Smooth muscle cell (in vitro differentiated cells): ENCODE measurements at regions not wholly inside any gene's neighbourhood (a gene's known extent, or its start where the extent isn't known, plus 50 kb on each side); places are given as distances from the start of the nearest gene placed in this dataset.

Experiments used
- DNase-seq: peaks from one replicate; lab custom pipeline; 2025; ENCODE audit not compliant: unreplicated experiment; lab: John Stamatoyannopoulos, UW
- H2AFZ ChIP-seq: fragments of 200-600 bp; sonication (generic); 2 replicates; pipeline ENCODE4 v1.6.0; 2016; ENCODE audit warnings: antibody characterized with exemption, low read depth, mild to moderate bottlenecking
- H3F3A ChIP-seq: fragments of 200-600 bp; sonication (generic); 2 replicates; pipeline ENCODE4 v1.6.0; 2017; ENCODE audit warnings: antibody characterized with exemption, low read depth
- H3K27ac ChIP-seq: fragments of 200-600 bp; sonication (generic); 2 replicates; pipeline ENCODE4 v1.5.1; 2016; ENCODE audit warnings: low read depth, mild to moderate bottlenecking
- H3K27me3 ChIP-seq: fragments of 200-600 bp; sonication (generic); 2 replicates; pipeline ENCODE4 v1.6.1; 2016; ENCODE audit warnings: low read depth, mild to moderate bottlenecking
- H3K36me3 ChIP-seq: fragments of 200-600 bp; sonication (generic); 2 replicates; pipeline ENCODE4 v1.5.1; 2016; ENCODE audit warnings: low read depth
- H3K4me1 ChIP-seq: fragments of 200-600 bp; sonication (generic); 2 replicates; pipeline ENCODE4 v1.5.1; 2016; ENCODE audit warnings: low read depth
- H3K4me2 ChIP-seq: fragments of 200-600 bp; sonication (generic); 2 replicates; pipeline ENCODE4 v1.6.0; 2016; ENCODE audit warnings: mild to moderate bottlenecking
- H3K4me3 ChIP-seq: fragments of 200-600 bp; sonication (generic); 2 replicates; pipeline ENCODE4 v1.5.1; 2016; ENCODE audit warnings: mild to moderate bottlenecking
- H3K79me2 ChIP-seq: fragments of 200-600 bp; sonication (generic); 2 replicates; pipeline ENCODE4 v1.6.0; 2016; ENCODE audit warnings: low read depth, mild to moderate bottlenecking
- H3K9ac ChIP-seq: fragments of 200-600 bp; sonication (generic); 2 replicates; pipeline ENCODE4 v1.6.0; 2016; ENCODE audit warnings: low read depth
- H3K9me3 ChIP-seq: fragments of 200-600 bp; sonication (generic); replicated peaks from 2 replicates; pipeline ENCODE4 v1.5.1; 2016; ENCODE audit warnings: low read depth
- H4K20me1 ChIP-seq: fragments of 200-600 bp; sonication (generic); 2 replicates; pipeline ENCODE4 v1.6.0; 2016; ENCODE audit warnings: low read depth
- CTCF ChIP-seq: fragments of 200-600 bp; sonication (generic); IDR thresholded peaks from 2 replicates; pipeline ENCODE4 v1.5.1; 2017; ENCODE audit warnings: borderline replicate concordance, mild to moderate bottlenecking, antibody characterized with exemption; ENCODE audit not compliant: insufficient read depth, poor library complexity, severe bottlenecking
- WGBS: methylation state at CpG from one replicate; pipeline ENCODE4 v1.1.7; 2016; ENCODE audit warnings: low lambda C conversion rate; 5-methylcytosine and 5-hydroxymethylcytosine counted together

- Histone ChIP-seq H3K27ac (no peak overlapping the region), H4K20me1 (no peaks in the 10 kb centered on the region)
These were observed 189.4 kb upstream of the RND3 start for GRCh38 chr2:150676747-150677383.

GRCh38 chr2:150675807-150676206 lies 188.3 kb upstream of the RND3 start:
- H3K36me3 ChIP-seq, result no peaks in the 10 kb centered on the region
- no peak overlapping the region for H3K4me2 ChIP-seq
- H3K27ac ChIP-seq, result no peak overlapping the region
- no peaks in the 10 kb centered on the region for H3K27me3 ChIP-seq
- no peaks in the 10 kb centered on the region for H3K4me1 ChIP-seq
- H3K9ac ChIP-seq, result no peak overlapping the region
- H3K4me3 ChIP-seq, result no peak overlapping the region
- 79% methylated on average over 2 of the region's 2 CpGs for WGBS
- no peaks in the 10 kb centered on the region for H3F3A ChIP-seq
- no peak for TF ChIP-seq CTCF
- H4K20me1 ChIP-seq, result no peaks in the 10 kb centered on the region
- no peaks in the 10 kb centered on the region for H3K9me3 ChIP-seq
- H2AFZ ChIP-seq, result no peak overlapping the region
- no peak for DNase-seq
- no peaks in the 10 kb centered on the region for H3K79me2 ChIP-seq

More at GRCh38 chr2:150676747-150677383, 189.4 kb upstream of the RND3 start:
- no peak overlapping the region for H3K4me2 ChIP-seq
- DNase-seq, result no peak
- H3K79me2 ChIP-seq, result no peaks in the 10 kb centered on the region
- H2AFZ ChIP-seq, result no peak overlapping the region
- TF ChIP-seq CTCF, result no peak
- no peaks in the 10 kb centered on the region for H3K36me3 ChIP-seq
- H3K27me3 ChIP-seq, result no peaks in the 10 kb centered on the region
- no peaks in the 10 kb centered on the region for H3K9me3 ChIP-seq
- H3K4me3 ChIP-seq, result no peak overlapping the region
- 74% methylated on average over 3 of the region's 3 CpGs for WGBS
- H3K4me1 ChIP-seq, result no peaks in the 10 kb centered on the region
- H3F3A ChIP-seq, result no peaks in the 10 kb centered on the region
- no peak overlapping the region for H3K9ac ChIP-seq

- Histone ChIP-seq H3K27me3 (no peaks in the 10 kb centered on the region), H3K4me2 (no peak overlapping the region), H3F3A (no peaks in the 10 kb centered on the region), H4K20me1 (no peaks in the 10 kb centered on the region), H3K4me3 (no peak overlapping the region), H3K79me2 (no peaks in the 10 kb centered on the region), H2AFZ (no peak overlapping the region), H3K4me1 (no peaks in the 10 kb centered on the region), H3K27ac (no peak overlapping the region), H3K36me3 (no peaks in the 10 kb centered on the region), H3K9ac (no peak overlapping the region), H3K9me3 (no peaks in the 10 kb centered on the region)
- WGBS, result 64% methylated on average over 3 of the region's 3 CpGs
- DNase-seq, result no peak
- no peak for TF ChIP-seq CTCF
These were observed 186.8 kb upstream of the RND3 start for GRCh38 chr2:150674283-150674682.

DNA sequence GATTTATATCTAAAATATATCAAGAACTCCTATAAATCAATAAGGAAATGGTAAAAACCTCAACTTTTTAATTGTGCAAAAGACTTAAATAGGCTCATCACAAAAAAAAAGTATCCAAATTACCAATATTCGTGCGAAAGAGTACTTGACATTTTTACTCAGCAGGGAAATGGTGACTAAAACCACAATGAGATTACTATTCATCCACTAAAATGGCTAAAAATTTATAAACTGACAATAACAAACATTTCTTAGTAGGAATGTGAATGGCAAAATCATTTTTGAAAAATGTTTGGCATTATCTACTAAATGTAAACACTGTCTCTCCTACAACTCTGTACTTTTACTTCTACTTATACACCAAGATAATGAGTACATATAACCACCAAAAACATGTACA lies 184.8 kb upstream of the RND3 start:
- Histone ChIP-seq H3K4me1 (no peaks in the 10 kb centered on the region), H3K27ac (no peak overlapping the region), H3K9ac (no peak overlapping the region), H3K9me3 (no peaks in the 10 kb centered on the region), H4K20me1 (no peaks in the 10 kb centered on the region), H3K27me3 (no peaks in the 10 kb centered on the region), H3K4me3 (no peak overlapping the region), H3K4me2 (no peak overlapping the region), H3K79me2 (no peaks in the 10 kb centered on the region), H3F3A (no peaks in the 10 kb centered on the region), H2AFZ (no peak overlapping the region), H3K36me3 (no peaks in the 10 kb centered on the region)
- DNase-seq, result no peak
- no peak for TF ChIP-seq CTCF
- WGBS, result 95% methylated on average over 2 of the region's 2 CpGs
